ENCODE measurements at regions not wholly inside any gene's neighbourhood (a gene's known extent, or its start where the extent isn't known, plus 50 kb on each side); places are given as distances from the start of the nearest gene placed in this dataset.

DNA sequence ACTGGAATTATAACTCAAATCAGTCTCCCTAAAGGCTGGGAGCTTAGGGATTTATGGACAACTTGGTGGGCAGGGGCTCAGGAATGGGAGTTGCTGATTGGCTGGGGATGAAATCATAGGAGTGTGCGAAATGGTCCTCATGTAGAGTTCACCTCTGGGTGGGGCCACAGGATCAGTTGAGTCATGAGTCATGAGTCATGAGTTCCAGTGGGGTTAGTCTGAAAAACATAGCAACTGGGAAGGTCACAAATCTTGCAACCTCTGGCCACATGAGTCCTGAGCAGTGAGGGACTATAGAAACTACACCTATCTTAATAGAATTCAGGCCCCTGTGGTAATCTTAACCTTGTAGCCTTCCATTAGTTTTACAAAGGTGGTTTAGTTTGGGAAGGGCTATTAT is 383.3 kb downstream of the RBM43 start:
- Mint-ChIP-seq H3K27ac (no peak overlapping the region), H3K4me1 (no peaks in the 10 kb centered on the region), H3K4me3 (no peak overlapping the region), H3K9me3 (peaks cover 0 to 7% (median 0%) of the 10 kb centered on the region in 11 donors), H3K36me3 (no peaks in the 10 kb centered on the region), H3K27me3 (peaks cover 0 to 9% (median 5%) of the 10 kb centered on the region in 5 donors)
- no peaks in the 10 kb centered on the region for H3K36me3 ChIP-seq (ENCODE audit: control insufficient read depth in 2 of 3, insufficient read depth in 3 of 3, low read length in 3 of 3)
- H3K4me1 ChIP-seq (ENCODE audit: control insufficient read depth in 2 of 2, insufficient read depth in 2 of 2, low read length in 2 of 2) = no peaks in the 10 kb centered on the region
- ChIA-PET POLR2A (no interaction called here), CTCF (no interaction called here)
- no peak overlapping the region for H3K27ac ChIP-seq (ENCODE audit: low read depth, low read length)
- intact Hi-C loops (cut with micrococcal nuclease) = no loop called here
- DNase-seq = no peak
- no peak overlapping the region for H3K4me3 ChIP-seq (ENCODE audit: low read length)
- no peaks in the 10 kb centered on the region for H3K9me3 ChIP-seq (ENCODE audit: control insufficient read depth in 2 of 3, low read length in 3 of 3)
- ATAC-seq = no peak
- no peaks in the 10 kb centered on the region for H3K27me3 ChIP-seq (ENCODE audit: control insufficient read depth in 2 of 2, insufficient read depth in 2 of 2, low read length in 2 of 2)

DNA sequence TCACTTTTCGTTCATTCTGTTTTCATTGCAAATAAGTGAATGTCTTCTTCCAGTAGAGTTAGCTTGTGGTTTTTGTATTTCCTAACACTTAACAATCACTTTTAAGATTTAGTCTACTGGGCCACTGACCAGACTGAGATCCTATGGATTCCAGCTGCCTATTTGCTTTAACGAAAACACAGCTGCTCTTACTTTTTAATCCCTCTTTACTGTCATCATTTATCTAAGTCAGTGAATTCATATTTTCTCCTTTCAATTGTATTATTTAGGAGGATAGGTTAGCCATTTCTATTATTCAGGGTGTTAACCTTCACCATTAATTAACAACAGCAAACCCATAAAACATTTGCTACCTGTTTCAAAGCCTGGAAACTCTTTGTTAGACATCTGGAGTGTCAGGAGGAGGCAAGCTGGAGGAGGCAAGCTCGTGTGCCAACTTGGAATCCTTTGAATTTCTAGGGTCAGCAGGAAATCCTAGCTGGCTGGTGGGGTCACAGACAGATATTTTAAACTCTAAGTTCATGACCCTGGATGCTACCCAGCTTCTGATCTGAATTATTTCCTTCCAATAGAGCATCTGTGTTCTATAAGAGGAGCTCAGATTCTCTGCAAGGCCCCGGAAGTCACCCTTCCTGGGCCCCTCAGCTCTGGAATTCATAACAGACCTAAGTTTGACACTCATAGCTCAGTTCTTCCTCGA is 385.3 kb downstream of the RBM43 start:
- Mint-ChIP-seq H3K36me3 (no peaks in the 10 kb centered on the region), H3K4me1 (no peaks in the 10 kb centered on the region), H3K9me3 (peaks cover 0 to 7% (median 0%) of the 10 kb centered on the region in 11 donors), H3K4me3 (no peak overlapping the region), H3K27me3 (peaks cover 0 to 14% (median 5%) of the 10 kb centered on the region in 5 donors), H3K27ac (no peak overlapping the region)
- ChIA-PET CTCF (no interaction called here), POLR2A (no interaction called here)
- no peak for ATAC-seq
- H3K27ac ChIP-seq (ENCODE audit: low read depth, low read length) = no peak overlapping the region
- DNase-seq = no peak
- intact Hi-C loops (cut with micrococcal nuclease) = no loop called here
- no peaks in the 10 kb centered on the region for H3K4me1 ChIP-seq (ENCODE audit: control insufficient read depth in 2 of 2, insufficient read depth in 2 of 2, low read length in 2 of 2)
- H3K36me3 ChIP-seq (ENCODE audit: control insufficient read depth in 2 of 3, insufficient read depth in 3 of 3, low read length in 3 of 3) = no peaks in the 10 kb centered on the region
- H3K4me3 ChIP-seq (ENCODE audit: low read length) = no peak overlapping the region
- no peaks in the 10 kb centered on the region for H3K27me3 ChIP-seq (ENCODE audit: control insufficient read depth in 2 of 2, insufficient read depth in 2 of 2, low read length in 2 of 2)
- no peaks in the 10 kb centered on the region for H3K9me3 ChIP-seq (ENCODE audit: control insufficient read depth in 2 of 3, low read length in 3 of 3)

DNA sequence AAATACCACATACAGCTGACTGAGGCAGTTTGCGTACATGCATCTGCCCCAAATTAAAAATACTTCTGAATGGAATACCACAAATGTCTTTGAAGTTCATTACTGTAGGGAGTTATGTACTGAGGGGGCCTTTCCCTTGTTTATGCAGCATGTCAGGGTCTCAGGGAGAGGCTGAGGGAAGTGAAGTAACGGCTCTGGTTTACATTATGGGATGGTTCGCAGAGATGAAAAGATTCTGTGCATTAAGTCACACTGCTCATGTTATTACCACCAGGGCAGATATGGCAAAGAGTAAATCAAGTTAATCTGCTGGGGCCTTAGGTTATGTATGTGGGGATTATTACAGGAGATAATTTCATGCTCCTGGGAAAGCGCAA is 385.9 kb upstream of the RND3 start:
- ATAC-seq = no peak
- no peaks in the 10 kb centered on the region for H3K4me1 ChIP-seq (ENCODE audit: control insufficient read depth in 2 of 2, insufficient read depth in 2 of 2, low read length in 2 of 2)
- ChIA-PET CTCF (no interaction called here), POLR2A (no interaction called here)
- H3K27me3 Mint-ChIP-seq = peaks cover 0 to 6% (median 2%) of the 10 kb centered on the region in 5 donors
- H3K36me3 Mint-ChIP-seq = no peaks in the 10 kb centered on the region
- intact Hi-C loops (cut with micrococcal nuclease) = no loop called here
- no peak for DNase-seq
- no peaks in the 10 kb centered on the region for H3K36me3 ChIP-seq (ENCODE audit: control insufficient read depth in 2 of 3, insufficient read depth in 3 of 3, low read length in 3 of 3)
- no peaks in the 10 kb centered on the region for H3K9me3 ChIP-seq (ENCODE audit: control insufficient read depth in 2 of 3, low read length in 3 of 3)
- H3K4me3 Mint-ChIP-seq = no peak overlapping the region
- no peaks in the 10 kb centered on the region for H3K27me3 ChIP-seq (ENCODE audit: control insufficient read depth in 2 of 2, insufficient read depth in 2 of 2, low read length in 2 of 2)
- peaks cover 0 to 1% (median 0%) of the 10 kb centered on the region in 11 donors for H3K9me3 Mint-ChIP-seq
- no peaks in the 10 kb centered on the region for H3K4me1 Mint-ChIP-seq
- H3K4me3 ChIP-seq (ENCODE audit: low read length) = no peak overlapping the region
- no peak overlapping the region for H3K27ac Mint-ChIP-seq
- H3K27ac ChIP-seq (ENCODE audit: low read depth, low read length) = no peak overlapping the region

DNA sequence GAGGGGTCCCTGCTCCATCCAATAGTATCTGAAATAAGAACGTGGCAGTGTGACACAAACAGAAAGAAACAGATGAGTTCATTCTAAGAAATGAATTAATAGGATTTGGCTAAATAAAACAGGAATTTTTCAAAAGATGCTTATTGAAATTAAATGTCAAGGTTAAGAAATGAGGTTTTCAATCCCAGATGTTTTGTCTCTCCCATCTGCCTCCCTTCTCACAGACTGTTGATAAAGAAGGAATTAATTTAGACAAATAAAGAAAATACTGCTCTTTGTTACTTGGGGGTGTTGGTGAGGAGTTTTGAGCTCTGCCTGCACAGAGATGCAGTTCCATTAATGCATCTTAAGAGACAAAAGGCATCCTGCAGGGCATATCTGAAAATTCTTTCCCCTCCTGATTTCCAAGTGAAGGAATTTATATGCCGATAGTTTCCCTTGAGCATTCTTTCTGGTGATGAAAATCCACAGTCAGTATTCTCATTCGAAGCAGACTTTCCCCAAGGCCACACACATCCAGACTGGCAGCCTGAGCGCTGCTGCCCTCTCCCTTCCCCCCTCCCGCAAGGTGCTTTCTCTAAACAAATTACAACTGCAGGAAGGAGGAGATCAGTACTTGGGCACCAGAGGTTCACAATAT is 385.4 kb upstream of the RND3 start:
- H3K4me1 Mint-ChIP-seq = no peaks in the 10 kb centered on the region
- Histone ChIP-seq H3K27me3 (ENCODE audit: control insufficient read depth in 2 of 2, insufficient read depth in 2 of 2, low read length in 2 of 2) (no peaks in the 10 kb centered on the region), H3K27ac (ENCODE audit: low read depth, low read length) (no peak overlapping the region), H3K4me1 (ENCODE audit: control insufficient read depth in 2 of 2, insufficient read depth in 2 of 2, low read length in 2 of 2) (no peaks in the 10 kb centered on the region), H3K36me3 (ENCODE audit: control insufficient read depth in 2 of 3, insufficient read depth in 3 of 3, low read length in 3 of 3) (no peaks in the 10 kb centered on the region), H3K4me3 (ENCODE audit: low read length) (no peak overlapping the region), H3K9me3 (ENCODE audit: control insufficient read depth in 2 of 3, low read length in 3 of 3) (no peaks in the 10 kb centered on the region)
- CTCF ChIA-PET = no interaction called here
- H3K4me3 Mint-ChIP-seq = no peak overlapping the region
- ATAC-seq (no peak), DNase-seq (no peak)
- POLR2A ChIA-PET = no interaction called here
- no peaks in the 10 kb centered on the region for H3K36me3 Mint-ChIP-seq
- H3K9me3 Mint-ChIP-seq = peaks cover 0 to 1% (median 0%) of the 10 kb centered on the region in 11 donors
- peaks cover 0 to 6% (median 2%) of the 10 kb centered on the region in 5 donors for H3K27me3 Mint-ChIP-seq
- intact Hi-C loops (cut with micrococcal nuclease) = no loop called here
- H3K27ac Mint-ChIP-seq = no peak overlapping the region

DNA sequence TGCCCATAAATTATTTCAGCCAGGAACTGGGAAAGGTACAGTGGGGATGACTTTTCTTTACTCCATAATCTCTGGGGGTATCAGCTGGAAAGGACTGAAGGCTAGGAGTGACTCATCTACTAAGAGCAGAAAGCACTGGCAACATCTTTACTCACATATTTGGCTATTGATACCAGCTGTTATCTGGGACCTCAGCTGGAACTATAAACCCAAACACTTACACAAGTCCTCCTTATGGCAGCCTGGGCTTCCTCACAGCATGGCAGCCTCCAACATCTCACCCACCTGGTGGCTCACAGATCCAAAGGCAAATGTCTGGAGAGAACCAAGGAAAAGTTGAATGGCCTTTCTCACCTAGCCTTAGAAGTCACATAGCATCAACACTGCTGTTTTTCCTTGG is 379.0 kb upstream of the RND3 start:
- H3K4me1 Mint-ChIP-seq = no peaks in the 10 kb centered on the region
- no peak overlapping the region for H3K27ac ChIP-seq (ENCODE audit: low read depth, low read length)
- H3K4me1 ChIP-seq (ENCODE audit: control insufficient read depth in 2 of 2, insufficient read depth in 2 of 2, low read length in 2 of 2) = no peaks in the 10 kb centered on the region
- DNase-seq = no peak
- peaks cover 0 to 4% (median 0%) of the 10 kb centered on the region in 5 donors for H3K27me3 Mint-ChIP-seq
- H3K9me3 ChIP-seq (ENCODE audit: control insufficient read depth in 2 of 3, low read length in 3 of 3) = no peaks in the 10 kb centered on the region
- peaks cover 0 to 24% (median 7%) of the 10 kb centered on the region in 11 donors for H3K9me3 Mint-ChIP-seq
- H3K36me3 Mint-ChIP-seq = no peaks in the 10 kb centered on the region
- intact Hi-C loops (cut with micrococcal nuclease) = no loop called here
- H3K27ac Mint-ChIP-seq = no peak overlapping the region
- ChIA-PET POLR2A (no interaction called here), CTCF (no interaction called here)
- no peak overlapping the region for H3K4me3 ChIP-seq (ENCODE audit: low read length)
- no peaks in the 10 kb centered on the region for H3K27me3 ChIP-seq (ENCODE audit: control insufficient read depth in 2 of 2, insufficient read depth in 2 of 2, low read length in 2 of 2)
- no peaks in the 10 kb centered on the region for H3K36me3 ChIP-seq (ENCODE audit: control insufficient read depth in 2 of 3, insufficient read depth in 3 of 3, low read length in 3 of 3)
- no peak overlapping the region for H3K4me3 Mint-ChIP-seq
- ATAC-seq = no peak

DNA sequence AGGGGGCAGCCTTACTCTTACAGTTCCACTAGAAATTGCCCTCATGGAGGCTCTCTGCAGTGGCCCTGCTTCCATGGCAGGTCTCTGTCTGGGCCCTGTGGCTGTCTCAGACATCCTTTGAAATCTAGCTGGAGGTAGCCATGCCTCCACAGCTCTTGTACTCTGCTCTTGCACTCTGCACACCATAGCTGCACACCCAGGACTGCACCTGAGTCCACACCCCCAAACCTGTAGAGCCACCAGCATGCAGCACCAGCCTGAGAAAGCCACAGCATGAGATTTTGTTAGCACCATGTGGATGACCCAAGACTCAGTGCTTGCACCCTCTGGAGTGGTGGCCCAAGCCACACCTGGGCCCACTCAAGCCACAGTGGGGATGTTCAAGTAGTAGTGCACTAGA is 376.2 kb upstream of the RND3 start:
- ChIA-PET POLR2A (no interaction called here), CTCF (no interaction called here)
- peaks cover 0 to 9% (median 0%) of the 10 kb centered on the region in 5 donors for H3K27me3 Mint-ChIP-seq
- Histone ChIP-seq H3K27ac (ENCODE audit: low read depth, low read length) (no peak overlapping the region), H3K4me1 (ENCODE audit: control insufficient read depth in 2 of 2, insufficient read depth in 2 of 2, low read length in 2 of 2) (no peaks in the 10 kb centered on the region), H3K9me3 (ENCODE audit: control insufficient read depth in 2 of 3, low read length in 3 of 3) (no peaks in the 10 kb centered on the region), H3K4me3 (ENCODE audit: low read length) (no peak overlapping the region), H3K36me3 (ENCODE audit: control insufficient read depth in 2 of 3, insufficient read depth in 3 of 3, low read length in 3 of 3) (no peaks in the 10 kb centered on the region), H3K27me3 (ENCODE audit: control insufficient read depth in 2 of 2, insufficient read depth in 2 of 2, low read length in 2 of 2) (no peaks in the 10 kb centered on the region)
- no peak overlapping the region for H3K4me3 Mint-ChIP-seq
- ATAC-seq (no peak), DNase-seq (no peak)
- H3K4me1 Mint-ChIP-seq = no peaks in the 10 kb centered on the region
- intact Hi-C loops (cut with micrococcal nuclease) = no loop called here
- H3K36me3 Mint-ChIP-seq = no peaks in the 10 kb centered on the region
- no peak overlapping the region for H3K27ac Mint-ChIP-seq
- peaks cover 0 to 28% (median 7%) of the 10 kb centered on the region in 11 donors for H3K9me3 Mint-ChIP-seq

DNA sequence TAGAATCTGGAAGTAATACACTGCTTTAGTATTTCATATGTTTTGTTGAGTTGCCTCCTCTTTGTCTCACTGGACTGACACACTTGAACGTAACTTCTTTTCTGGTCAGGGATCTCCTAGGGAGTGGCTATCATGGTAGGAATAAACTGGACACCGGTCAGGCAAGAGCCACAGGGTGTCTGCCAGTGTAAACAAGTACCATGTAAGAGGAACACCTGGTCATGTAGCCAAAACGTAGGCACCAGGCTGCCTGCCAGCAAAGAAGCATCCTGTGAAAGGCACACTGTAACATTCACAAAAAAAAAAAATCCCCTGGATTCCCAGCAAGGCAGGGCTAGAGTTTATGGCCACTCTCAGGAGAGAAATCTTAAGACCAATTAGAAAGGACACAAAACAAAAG is 372.8 kb upstream of the RND3 start:
- Mint-ChIP-seq H3K27ac (no peak overlapping the region), H3K27me3 (peaks cover 0 to 9% (median 0%) of the 10 kb centered on the region in 5 donors), H3K36me3 (no peaks in the 10 kb centered on the region), H3K4me1 (no peaks in the 10 kb centered on the region), H3K4me3 (no peak overlapping the region), H3K9me3 (peaks cover 0 to 21% (median 7%) of the 10 kb centered on the region in 11 donors)
- Histone ChIP-seq H3K27me3 (ENCODE audit: control insufficient read depth in 2 of 2, insufficient read depth in 2 of 2, low read length in 2 of 2) (no peaks in the 10 kb centered on the region), H3K27ac (ENCODE audit: low read depth, low read length) (no peak overlapping the region), H3K36me3 (ENCODE audit: control insufficient read depth in 2 of 3, insufficient read depth in 3 of 3, low read length in 3 of 3) (no peaks in the 10 kb centered on the region), H3K4me1 (ENCODE audit: control insufficient read depth in 2 of 2, insufficient read depth in 2 of 2, low read length in 2 of 2) (no peaks in the 10 kb centered on the region), H3K4me3 (ENCODE audit: low read length) (no peak overlapping the region), H3K9me3 (ENCODE audit: control insufficient read depth in 2 of 3, low read length in 3 of 3) (no peaks in the 10 kb centered on the region)
- ATAC-seq = no peak
- intact Hi-C loops (cut with micrococcal nuclease) = no loop called here
- CTCF ChIA-PET = interaction anchor here (0.6 kb wide), 1 partner anchor 10 kb away, joined by 3 read pairs; no protein-coding TSS in a partner anchor
- POLR2A ChIA-PET = no interaction called here
- no peak for DNase-seq

All from naive thymus-derived CD4-positive, alpha-beta T cell (primary cell).